ENCODE measurements at regions not wholly inside any gene's neighbourhood (a gene's known extent, or its start where the extent isn't known, plus 50 kb on each side); places are given as distances from the start of the nearest gene placed in this dataset.
"Not testable (repeated sequence)": the region's sequence is repeated elsewhere in the genome, so short reads cannot be mapped to it uniquely, and the experiment has no call there.

- no peak for DNase-seq
These were observed 170.8 kb downstream of the EPM2A start for GRCh38 chr6:145564553-145564952.

DNA sequence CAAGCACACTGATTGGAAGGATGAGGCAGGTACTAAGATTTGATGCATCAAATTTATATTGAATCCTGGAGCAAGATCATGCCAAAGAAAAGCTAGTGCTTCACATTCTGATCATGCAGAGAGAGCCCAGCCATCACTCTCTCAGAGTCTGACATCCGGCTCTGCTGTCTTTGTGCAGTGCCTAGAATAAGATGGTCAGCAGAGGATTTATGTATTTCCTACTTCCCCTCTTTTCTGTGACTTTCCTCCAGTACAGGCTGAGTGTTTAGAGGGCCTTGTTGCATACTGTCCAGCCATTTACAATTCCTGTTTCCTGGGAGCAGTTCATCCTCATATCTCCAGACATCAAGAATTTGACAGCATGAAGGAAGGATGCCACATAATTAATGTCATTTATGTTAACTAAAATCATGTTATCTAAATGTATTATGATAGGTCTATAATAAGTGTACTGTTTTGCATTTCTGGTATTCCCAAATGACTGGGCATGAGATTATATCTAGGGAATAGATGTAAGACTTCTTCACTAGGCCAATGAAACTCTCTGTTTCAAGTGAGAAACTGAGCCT is 167.6 kb downstream of the EPM2A start:
- DNase-seq, result no peak

DNA sequence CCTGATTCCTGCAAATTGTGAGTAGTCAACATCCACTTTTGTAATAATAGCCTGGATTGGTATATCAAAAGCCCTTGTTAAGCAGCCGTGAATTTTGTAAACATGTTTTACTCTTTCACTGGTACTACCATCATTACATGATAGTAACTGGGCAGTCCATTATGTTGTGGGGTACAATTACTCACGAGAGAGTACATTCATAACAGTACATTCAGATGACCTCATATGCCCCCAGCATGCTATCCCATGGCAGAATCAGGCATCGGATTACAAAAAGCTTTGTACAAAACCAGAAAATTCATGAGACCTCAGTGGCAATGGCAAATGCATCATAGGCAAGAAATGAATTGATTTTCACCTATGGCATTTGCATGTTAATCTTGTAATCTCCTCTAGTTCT is 166.2 kb downstream of the EPM2A start:
- peak; percentile 11 for DNase-seq

- not testable (repeated sequence) for DNase-seq
These were observed 165.0 kb downstream of the EPM2A start for GRCh38 chr6:145570336-145570735.

GRCh38 chr6:145574269-145574668 is 161.1 kb downstream of the EPM2A start:
- DNase-seq, result not testable (repeated sequence)

All from fibroblast of skin of back (primary cell).